AG10803 (cell line): ENCODE measurements at regions not wholly inside any gene's neighbourhood (a gene's known extent, or its start where the extent isn't known, plus 50 kb on each side); places are given as distances from the start of the nearest gene placed in this dataset.
A peak's percentile ranks its signal among the peaks of the same experiment; 100 is the strongest.

Experiments
- DNase-seq: peaks from one replicate; pipeline ENCODE4 v3.0.0; 2010; ENCODE audit warnings: low read depth
- H3K4me3 ChIP-seq: 2 replicates; pipeline ENCODE4 v1.5.1; 2011; ENCODE audit warnings: mild to moderate bottlenecking, low read length, control low read depth
- CTCF ChIP-seq: conservative IDR thresholded peaks from 2 replicates; pipeline ENCODE4 v1.5.1; 2011; ENCODE audit warnings: mild to moderate bottlenecking, low read length, control low read depth, inconsistent platforms

GRCh38 chr6:139877828-139878405 lies 503.5 kb upstream of the CITED2 start:
- H3K4me3 ChIP-seq = no peak overlapping the region
- TF ChIP-seq CTCF = no peak
- no peak for DNase-seq

- no peak for DNase-seq
- no peak for TF ChIP-seq CTCF
- H3K4me3 ChIP-seq = no peak overlapping the region
These were observed 498.2 kb upstream of the CITED2 start for GRCh38 chr6:139872665-139873064.

- DNase-seq = peak; percentile 51
- no peak for TF ChIP-seq CTCF
- H3K4me3 ChIP-seq = no peak overlapping the region
These were observed 497.5 kb upstream of the CITED2 start for GRCh38 chr6:139871803-139872510.

- TF ChIP-seq CTCF = no peak
- DNase-seq = no peak
- no peak overlapping the region for H3K4me3 ChIP-seq
These were observed 496.8 kb upstream of the CITED2 start for GRCh38 chr6:139871165-139871710.

GRCh38 chr6:139868576-139868975 lies 494.1 kb upstream of the CITED2 start:
- no peak for DNase-seq
- no peak overlapping the region for H3K4me3 ChIP-seq
- TF ChIP-seq CTCF = no peak

- DNase-seq = no peak
- no peak for TF ChIP-seq CTCF
- no peak overlapping the region for H3K4me3 ChIP-seq
These were observed 489.5 kb upstream of the CITED2 start for GRCh38 chr6:139863964-139864363.

GRCh38 chr6:139863346-139863745 lies 488.9 kb upstream of the CITED2 start:
- no peak overlapping the region for H3K4me3 ChIP-seq
- no peak for TF ChIP-seq CTCF
- DNase-seq = peak; percentile 73
